ENCODE measurements at regions not wholly inside any gene's neighbourhood (a gene's known extent, or its start where the extent isn't known, plus 50 kb on each side); places are given as distances from the start of the nearest gene placed in this dataset.

- peak; percentile 51 for DNase-seq
Measured at GRCh38 chr5:116361171-116361967, 213.3 kb downstream of the SEMA6A start.

GRCh38 chr5:116360008-116360853 lies 214.4 kb downstream of the SEMA6A start:
- peak; percentile 61 for DNase-seq

GRCh38 chr5:116359592-116359991 lies 215.0 kb downstream of the SEMA6A start:
- no peak for DNase-seq

GRCh38 chr5:116358911-116359418 lies 215.7 kb downstream of the SEMA6A start:
- no peak for DNase-seq

GRCh38 chr5:116358015-116358523 lies 216.6 kb downstream of the SEMA6A start:
- DNase-seq: no peak

- DNase-seq: no peak
Measured at GRCh38 chr5:116355819-116356601, 218.6 kb downstream of the SEMA6A start.

- no peak for DNase-seq
Measured at GRCh38 chr5:116354699-116355098, 219.9 kb downstream of the SEMA6A start.

GRCh38 chr5:116347657-116348056 lies 227.0 kb downstream of the SEMA6A start:
- no peak for DNase-seq

- DNase-seq: no peak
Measured at GRCh38 chr5:116343961-116344360, 230.7 kb downstream of the SEMA6A start.
